ENCODE measurements at regions not wholly inside any gene's neighbourhood (a gene's known extent, or its start where the extent isn't known, plus 50 kb on each side); places are given as distances from the start of the nearest gene placed in this dataset.

- TF ChIP-seq CTCF (IDR thresholded peaks at IDR 0.05) (no peak), POLR2A (IDR thresholded peaks at IDR 0.05) (no peak)
Observed at GRCh38 chr3:118088696-118089095, 946.0 kb downstream of the IGSF11 start.

Measured in Peyer's patch (tissue), 4 donors.